Activated CD8-positive, alpha-beta T cell treated with anti-CD3 and anti-CD28 coated beads for 36 hours (primary cell): ENCODE measurements at regions not wholly inside any gene's neighbourhood (a gene's known extent, or its start where the extent isn't known, plus 50 kb on each side); places are given as distances from the start of the nearest gene placed in this dataset.

Source experiments
- ATAC-seq: fragments of 200-7000 bp; cut with Tn5 transposase; one replicate; pipeline ENCODE4 v1.10.0; 2021; ENCODE audit warnings: mild to moderate bottlenecking, moderate library complexity
- CTCF ChIA-PET: fragments of 350-600 bp; sonication (Branson Sonifier 250); formaldehyde crosslinking; loops from one replicate; lab custom pipeline; 2021; ENCODE audit warnings: antibody characterized with exemption; lab: Charles Lee
- POLR2A ChIA-PET: fragments of 350-600 bp; sonication (Branson Sonifier 250); formaldehyde crosslinking; loops from one replicate; lab custom pipeline; 2021; ENCODE audit warnings: antibody characterized with exemption; lab: Charles Lee
- DNase-seq: peaks from one replicate; pipeline ENCODE4 v3.0.0-alpha.2; 2020
- H3K27ac Mint-ChIP-seq: one replicate; pipeline ENCODE4 v1.8.0; 2021; ENCODE audit warnings: mild to moderate bottlenecking, mixed read lengths
- H3K27me3 Mint-ChIP-seq: one replicate; pipeline ENCODE4 v1.8.0; 2021; ENCODE audit warnings: mixed read lengths
- H3K36me3 Mint-ChIP-seq: one replicate; pipeline ENCODE4 v1.8.0; 2021; ENCODE audit warnings: low read depth, mixed read lengths
- H3K4me1 Mint-ChIP-seq: one replicate; pipeline ENCODE4 v1.8.0; 2021; ENCODE audit warnings: low read depth, mixed read lengths
- H3K4me3 Mint-ChIP-seq: one replicate; pipeline ENCODE4 v1.8.0; 2021; ENCODE audit warnings: mild to moderate bottlenecking, moderate library complexity, mixed read lengths
- H3K9me3 Mint-ChIP-seq: one replicate; pipeline ENCODE4 v1.8.0; 2021; ENCODE audit warnings: mixed read lengths
- CTCF ChIP-seq: fragments of 200-600 bp; IDR thresholded peaks from one replicate; pipeline ENCODE4 v1.8.0; 2022; ENCODE audit warnings: antibody characterized with exemption, mild to moderate bottlenecking
- intact Hi-C: fragments of 100-400 bp; cut with micrococcal nuclease; formaldehyde crosslinking; loops from one replicate; pipeline ENCODE4 v1.10.0; 2022

DNA sequence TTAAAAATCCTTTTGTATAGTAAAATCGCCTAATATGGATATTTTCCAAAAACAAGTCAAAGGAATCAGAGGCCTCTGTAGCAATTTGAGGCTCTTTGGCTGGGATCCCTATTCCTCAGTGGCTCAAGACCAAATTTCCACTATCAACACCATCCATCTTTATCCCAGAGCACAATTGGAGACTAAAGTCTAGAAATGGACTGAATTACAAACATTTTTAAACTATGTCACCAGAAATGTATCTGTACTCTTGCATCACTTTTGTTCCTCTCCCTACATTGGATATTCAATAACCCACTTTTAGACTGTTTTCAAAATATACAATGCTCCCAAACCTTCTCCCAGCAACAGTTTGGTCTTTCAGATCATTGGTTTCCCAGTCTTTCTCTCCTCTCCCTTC lies 140.4 kb upstream of the KLHL29 start:
- no peaks in the 10 kb centered on the region for H3K4me1 Mint-ChIP-seq
- no peak for ATAC-seq
- TF ChIP-seq CTCF: no peak
- CTCF ChIA-PET: no interaction called here
- H3K36me3 Mint-ChIP-seq: no peaks in the 10 kb centered on the region
- DNase-seq: no peak
- POLR2A ChIA-PET: no interaction called here
- intact Hi-C loops: no loop called here
- H3K4me3 Mint-ChIP-seq: no peak overlapping the region
- peaks cover 2% of the 10 kb centered on the region for H3K27me3 Mint-ChIP-seq
- no peaks in the 10 kb centered on the region for H3K9me3 Mint-ChIP-seq
- H3K27ac Mint-ChIP-seq: no peak overlapping the region

DNA sequence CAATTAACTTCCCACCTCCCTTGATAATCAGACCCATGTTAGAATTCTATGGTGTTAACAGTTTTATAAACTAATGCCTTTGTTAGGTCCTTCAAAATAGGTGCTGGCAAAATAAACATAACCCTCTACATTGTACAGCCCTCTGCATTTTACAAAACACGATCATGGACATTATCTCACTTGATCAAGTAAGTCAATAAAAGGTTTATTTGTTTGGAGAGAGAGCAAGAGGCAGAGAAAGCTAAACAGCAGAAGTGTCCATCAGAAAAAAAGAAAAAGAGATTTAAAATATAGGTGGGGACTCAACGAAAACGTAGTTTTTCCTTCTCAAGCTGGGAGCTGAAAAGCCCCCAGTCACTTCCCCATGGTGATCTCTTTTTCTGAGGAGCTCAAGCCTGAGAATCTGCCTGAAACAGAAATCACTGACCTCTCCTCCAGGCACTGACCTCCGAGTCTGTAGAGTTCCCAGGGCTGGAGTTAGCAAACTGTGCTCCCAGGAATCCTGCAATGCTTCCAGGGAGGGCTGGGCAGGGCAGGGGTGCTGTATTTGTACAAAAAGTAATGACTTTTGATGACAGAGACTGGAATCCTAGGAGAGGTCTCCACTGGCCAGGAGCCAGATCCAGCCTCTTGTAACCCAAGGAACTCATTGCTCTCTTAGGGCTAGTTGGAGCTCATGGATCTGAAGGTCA lies 137.8 kb upstream of the KLHL29 start:
- Mint-ChIP-seq H3K9me3 (no peaks in the 10 kb centered on the region), H3K36me3 (no peaks in the 10 kb centered on the region), H3K4me3 (no peak overlapping the region), H3K27ac (no peak overlapping the region), H3K4me1 (no peaks in the 10 kb centered on the region), H3K27me3 (peaks cover 11% of the 10 kb centered on the region)
- DNase-seq (no peak), ATAC-seq (no peak)
- intact Hi-C loops: no loop called here
- TF ChIP-seq CTCF: no peak
- POLR2A ChIA-PET: no interaction called here
- CTCF ChIA-PET: interaction anchor here (0.6 kb wide), 1 partner anchor 205 kb away, joined by 3 read pairs; no protein-coding TSS in a partner anchor

- POLR2A ChIA-PET: no interaction called here
- H3K36me3 Mint-ChIP-seq: no peaks in the 10 kb centered on the region
- CTCF ChIA-PET: no interaction called here
- peaks cover 12% of the 10 kb centered on the region for H3K27me3 Mint-ChIP-seq
- H3K27ac Mint-ChIP-seq: no peak overlapping the region
- intact Hi-C loops: no loop called here
- ATAC-seq (no peak), DNase-seq (no peak)
- H3K9me3 Mint-ChIP-seq: no peaks in the 10 kb centered on the region
- H3K4me3 Mint-ChIP-seq: no peak overlapping the region
- no peaks in the 10 kb centered on the region for H3K4me1 Mint-ChIP-seq
- no peak for TF ChIP-seq CTCF
Measured at GRCh38 chr2:23248667-23249066, 136.3 kb upstream of the KLHL29 start.

- H3K4me1 Mint-ChIP-seq: no peaks in the 10 kb centered on the region
- H3K27ac Mint-ChIP-seq: no peak overlapping the region
- H3K36me3 Mint-ChIP-seq: no peaks in the 10 kb centered on the region
- DNase-seq (no peak), ATAC-seq (no peak)
- intact Hi-C loops: no loop called here
- no peak for TF ChIP-seq CTCF
- ChIA-PET POLR2A (no interaction called here), CTCF (no interaction called here)
- no peaks in the 10 kb centered on the region for H3K9me3 Mint-ChIP-seq
- H3K27me3 Mint-ChIP-seq: peaks cover 13% of the 10 kb centered on the region
- H3K4me3 Mint-ChIP-seq: no peak overlapping the region
Measured at GRCh38 chr2:23249348-23249747, 135.6 kb upstream of the KLHL29 start.

- intact Hi-C loops: no loop called here
- DNase-seq (no peak), ATAC-seq (no peak)
- H3K9me3 Mint-ChIP-seq: no peaks in the 10 kb centered on the region
- H3K27me3 Mint-ChIP-seq: peaks cover 15% of the 10 kb centered on the region
- H3K27ac Mint-ChIP-seq: no peak overlapping the region
- no peak overlapping the region for H3K4me3 Mint-ChIP-seq
- H3K36me3 Mint-ChIP-seq: no peaks in the 10 kb centered on the region
- TF ChIP-seq CTCF: no peak
- POLR2A ChIA-PET: interaction anchor here (0.6 kb wide), 1 partner anchor 55 kb away, joined by 3 read pairs; no protein-coding TSS in a partner anchor
- H3K4me1 Mint-ChIP-seq: no peaks in the 10 kb centered on the region
- CTCF ChIA-PET: no interaction called here
Measured at GRCh38 chr2:23250371-23250770, 134.6 kb upstream of the KLHL29 start.
